ENCODE measurements at regions not wholly inside any gene's neighbourhood (a gene's known extent, or its start where the extent isn't known, plus 50 kb on each side); places are given as distances from the start of the nearest gene placed in this dataset.

DNA sequence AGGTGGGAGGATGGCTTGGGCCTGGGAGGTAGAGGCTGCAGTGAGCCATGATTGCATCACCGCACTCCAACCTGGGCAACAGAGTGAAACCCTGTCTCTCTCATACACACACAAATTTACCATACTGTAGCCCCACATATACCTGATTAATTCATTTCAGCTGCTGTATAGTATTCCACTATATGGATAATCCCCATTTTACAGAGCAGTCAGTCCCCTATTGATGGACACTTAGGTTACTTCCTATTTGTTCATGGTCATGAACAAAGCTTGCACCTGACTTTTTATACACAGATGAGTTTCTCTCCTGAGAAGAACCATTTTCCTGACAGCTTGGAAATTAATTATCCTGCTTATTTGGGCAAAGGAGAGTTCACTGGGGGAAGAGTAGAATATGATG lies 59.2 kb downstream of the EMX2 start:
- Histone ChIP-seq H3K36me3 (ENCODE audit: control insufficient read depth in 2 of 2, insufficient read depth in 1 of 2, low read length in 2 of 2) (no peaks in the 10 kb centered on the region), H3K4me1 (ENCODE audit: control insufficient read depth, insufficient read depth, low read length) (no peaks in the 10 kb centered on the region), H3K9me3 (ENCODE audit: control insufficient read depth, insufficient read depth, low read depth, low read length) (no peaks in the 10 kb centered on the region), H3K27ac (ENCODE audit: extremely low read depth, low read depth, low read length) (no peak overlapping the region), H3K4me3 (ENCODE audit: low read depth, low read length) (no peak overlapping the region)
- TF ChIP-seq KLF16 (tag by site-specific recombination; IDR thresholded peaks at IDR 0.05) (no peak), MZF1 (tag by site-specific recombination; IDR thresholded peaks at IDR 0.05; ENCODE audit: borderline replicate concordance) (peak; percentile 97)
- ChIA-PET POLR2A (no interaction called here), CTCF (no interaction called here)

GRCh38 chr10:117603081-117603480 lies 60.5 kb downstream of the EMX2 start:
- Histone ChIP-seq H3K36me3 (ENCODE audit: control insufficient read depth in 2 of 2, insufficient read depth in 1 of 2, low read length in 2 of 2) (no peaks in the 10 kb centered on the region), H3K4me3 (ENCODE audit: low read depth, low read length) (no peak overlapping the region), H3K27ac (ENCODE audit: extremely low read depth, low read depth, low read length) (no peak overlapping the region), H3K9me3 (ENCODE audit: control insufficient read depth, insufficient read depth, low read depth, low read length) (no peaks in the 10 kb centered on the region), H3K4me1 (ENCODE audit: control insufficient read depth, insufficient read depth, low read length) (no peaks in the 10 kb centered on the region)
- ChIA-PET POLR2A (no interaction called here), CTCF (no interaction called here)
- TF ChIP-seq ZNF24 (tag by site-specific recombination; IDR thresholded peaks at IDR 0.05) (no peak), SP2 (tag by site-specific recombination; IDR thresholded peaks at IDR 0.05) (no peak), ZNF239 (tag by site-specific recombination; IDR thresholded peaks at IDR 0.05) (no peak), ZNF513 (tag by site-specific recombination; IDR thresholded peaks at IDR 0.05) (no peak), TRIM28 (IDR thresholded peaks at IDR 0.05; ENCODE audit: borderline replicate concordance, low read length) (no peak), ZNF596 (tag by site-specific recombination; IDR thresholded peaks at IDR 0.05) (no peak), HOXD13 (CRISPR knock-in tag; IDR thresholded peaks at IDR 0.05; ENCODE audit: borderline replicate concordance) (no peak), TCF7L2 (IDR thresholded peaks at IDR 0.05; ENCODE audit: borderline replicate concordance, low read depth, low read length) (no peak), ZNF19 (tag by site-specific recombination; IDR thresholded peaks at IDR 0.05; ENCODE audit: low read depth) (no peak), ZNF518A (tag by site-specific recombination; conservative IDR thresholded peaks at IDR 0.05; ENCODE audit: low read depth) (no peak), HOXA7 (CRISPR knock-in tag; IDR thresholded peaks at IDR 0.05; ENCODE audit: borderline replicate concordance) (no peak), KLF17 (tag by site-specific recombination; IDR thresholded peaks at IDR 0.05) (no peak), ZFP37 (tag by site-specific recombination; IDR thresholded peaks at IDR 0.05) (no peak)
- TF ChIP-seq, protein P1, sequence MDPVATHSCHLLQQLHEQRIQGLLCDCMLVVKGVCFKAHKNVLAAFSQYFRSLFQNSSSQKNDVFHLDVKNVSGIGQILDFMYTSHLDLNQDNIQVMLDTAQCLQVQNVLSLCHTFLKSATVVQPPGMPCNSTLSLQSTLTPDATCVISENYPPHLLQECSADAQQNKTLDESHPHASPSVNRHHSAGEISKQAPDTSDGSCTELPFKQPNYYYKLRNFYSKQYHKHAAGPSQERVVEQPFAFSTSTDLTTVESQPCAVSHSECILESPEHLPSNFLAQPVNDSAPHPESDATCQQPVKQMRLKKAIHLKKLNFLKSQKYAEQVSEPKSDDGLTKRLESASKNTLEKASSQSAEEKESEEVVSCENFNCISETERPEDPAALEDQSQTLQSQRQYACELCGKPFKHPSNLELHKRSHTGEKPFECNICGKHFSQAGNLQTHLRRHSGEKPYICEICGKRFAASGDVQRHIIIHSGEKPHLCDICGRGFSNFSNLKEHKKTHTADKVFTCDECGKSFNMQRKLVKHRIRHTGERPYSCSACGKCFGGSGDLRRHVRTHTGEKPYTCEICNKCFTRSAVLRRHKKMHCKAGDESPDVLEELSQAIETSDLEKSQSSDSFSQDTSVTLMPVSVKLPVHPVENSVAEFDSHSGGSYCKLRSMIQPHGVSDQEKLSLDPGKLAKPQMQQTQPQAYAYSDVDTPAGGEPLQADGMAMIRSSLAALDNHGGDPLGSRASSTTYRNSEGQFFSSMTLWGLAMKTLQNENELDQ (tag by site-specific recombination; IDR thresholded peaks at IDR 0.05; ENCODE audit: low read depth), result no peak
- TF ChIP-seq, protein P2, sequence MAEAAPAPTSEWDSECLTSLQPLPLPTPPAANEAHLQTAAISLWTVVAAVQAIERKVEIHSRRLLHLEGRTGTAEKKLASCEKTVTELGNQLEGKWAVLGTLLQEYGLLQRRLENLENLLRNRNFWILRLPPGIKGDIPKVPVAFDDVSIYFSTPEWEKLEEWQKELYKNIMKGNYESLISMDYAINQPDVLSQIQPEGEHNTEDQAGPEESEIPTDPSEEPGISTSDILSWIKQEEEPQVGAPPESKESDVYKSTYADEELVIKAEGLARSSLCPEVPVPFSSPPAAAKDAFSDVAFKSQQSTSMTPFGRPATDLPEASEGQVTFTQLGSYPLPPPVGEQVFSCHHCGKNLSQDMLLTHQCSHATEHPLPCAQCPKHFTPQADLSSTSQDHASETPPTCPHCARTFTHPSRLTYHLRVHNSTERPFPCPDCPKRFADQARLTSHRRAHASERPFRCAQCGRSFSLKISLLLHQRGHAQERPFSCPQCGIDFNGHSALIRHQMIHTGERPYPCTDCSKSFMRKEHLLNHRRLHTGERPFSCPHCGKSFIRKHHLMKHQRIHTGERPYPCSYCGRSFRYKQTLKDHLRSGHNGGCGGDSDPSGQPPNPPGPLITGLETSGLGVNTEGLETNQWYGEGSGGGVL (tag by site-specific recombination; IDR thresholded peaks at IDR 0.05), result no peak
